A549 (cell line): ENCODE measurements at regions not wholly inside any gene's neighbourhood (a gene's known extent, or its start where the extent isn't known, plus 50 kb on each side); places are given as distances from the start of the nearest gene placed in this dataset.

Experiments used
- CTCF ChIP-seq: fragments of >200 bp; sonication (Bioruptor Twin); formaldehyde crosslinking; IDR thresholded peaks from 3 replicates; pipeline ENCODE4 v1.5.1; 2016
- FOXS1 ChIP-seq: fragments of 250-450 bp; sonication (Bioruptor Pico); IDR thresholded peaks from 2 replicates; pipeline ENCODE4 v1.5.0; 2020; ENCODE audit warnings: mild to moderate bottlenecking, moderate library complexity
- NFE2L2 ChIP-seq: fragments of 150-350 bp; conservative IDR thresholded peaks from 2 replicates; pipeline ENCODE4 v1.6.1; 2014; ENCODE audit warnings: low read length
- ZFP36 ChIP-seq: fragments of 450-650 bp; IDR thresholded peaks from 2 replicates; pipeline ENCODE4 v1.6.1; 2014; ENCODE audit warnings: borderline replicate concordance; ENCODE audit not compliant: partially characterized antibody
- TF ChIP-seq, protein P1 (sequence below): fragments of 450-650 bp; IDR thresholded peaks from 2 replicates; pipeline ENCODE4 v1.6.1; 2014; ENCODE audit warnings: antibody characterized with exemption

- no peak for TF ChIP-seq CTCF
- TF ChIP-seq, protein P1, sequence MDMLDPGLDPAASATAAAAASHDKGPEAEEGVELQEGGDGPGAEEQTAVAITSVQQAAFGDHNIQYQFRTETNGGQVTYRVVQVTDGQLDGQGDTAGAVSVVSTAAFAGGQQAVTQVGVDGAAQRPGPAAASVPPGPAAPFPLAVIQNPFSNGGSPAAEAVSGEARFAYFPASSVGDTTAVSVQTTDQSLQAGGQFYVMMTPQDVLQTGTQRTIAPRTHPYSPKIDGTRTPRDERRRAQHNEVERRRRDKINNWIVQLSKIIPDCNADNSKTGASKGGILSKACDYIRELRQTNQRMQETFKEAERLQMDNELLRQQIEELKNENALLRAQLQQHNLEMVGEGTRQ, result no peak
- no peak for TF ChIP-seq ZFP36
- no peak for TF ChIP-seq FOXS1 (CRISPR knock-in tag)
- no peak for TF ChIP-seq NFE2L2
Observed at GRCh38 chr11:103631841-103632240, 404.6 kb upstream of the DDI1 start.
